IPS-18a (cell line): ENCODE measurements at regions not wholly inside any gene's neighbourhood (a gene's known extent, or its start where the extent isn't known, plus 50 kb on each side); places are given as distances from the start of the nearest gene placed in this dataset.

Experiments
- H3K27ac ChIP-seq: one replicate; pipeline ENCODE4 v1.5.1; 2013; ENCODE audit warnings: low read length
- H3K27me3 ChIP-seq: one replicate; pipeline ENCODE4 v1.6.1; 2013; ENCODE audit warnings: mild to moderate bottlenecking, low read length; ENCODE audit not compliant: control insufficient read depth, insufficient read depth
- H3K36me3 ChIP-seq: one replicate; pipeline ENCODE4 v1.6.1; 2013; ENCODE audit warnings: low read depth, low read length; ENCODE audit not compliant: control insufficient read depth
- H3K4me1 ChIP-seq: one replicate; pipeline ENCODE4 v1.6.1; 2013; ENCODE audit warnings: low read depth, low read length; ENCODE audit not compliant: control insufficient read depth
- H3K4me3 ChIP-seq: one replicate; pipeline ENCODE4 v1.5.1; 2013; ENCODE audit warnings: low read length
- H3K9ac ChIP-seq: one replicate; pipeline ENCODE4 v1.6.1; 2013; ENCODE audit warnings: mild to moderate bottlenecking, low read length, moderate library complexity
- H3K9me3 ChIP-seq: one replicate; pipeline ENCODE4 v1.6.1; 2013; ENCODE audit warnings: low read depth, low read length; ENCODE audit not compliant: control insufficient read depth

- H3K27ac ChIP-seq: no peak overlapping the region
These were observed 1971.0 kb upstream of the LRRTM1 start for GRCh38 chr2:82275599-82275998.

GRCh38 chr2:82268446-82268845 is 1963.9 kb upstream of the LRRTM1 start:
- no peak overlapping the region for H3K9ac ChIP-seq
- H3K27me3 ChIP-seq: no peaks in the 10 kb centered on the region
- H3K4me1 ChIP-seq: no peaks in the 10 kb centered on the region
- no peaks in the 10 kb centered on the region for H3K36me3 ChIP-seq
- H3K27ac ChIP-seq: no peak overlapping the region
- no peak overlapping the region for H3K4me3 ChIP-seq
- H3K9me3 ChIP-seq: no peaks in the 10 kb centered on the region

More at GRCh38 chr2:82275599-82275998, 1971.0 kb upstream of the LRRTM1 start:
- no peaks in the 10 kb centered on the region for H3K27me3 ChIP-seq
- no peaks in the 10 kb centered on the region for H3K9me3 ChIP-seq
- H3K4me3 ChIP-seq: no peak overlapping the region
- no peaks in the 10 kb centered on the region for H3K36me3 ChIP-seq
- no peak overlapping the region for H3K9ac ChIP-seq
- H3K4me1 ChIP-seq: peaks cover 2% of the 10 kb centered on the region

- Histone ChIP-seq H3K4me1 (no peaks in the 10 kb centered on the region), H3K9ac (no peak overlapping the region), H3K4me3 (no peak overlapping the region), H3K27ac (no peak overlapping the region), H3K9me3 (no peaks in the 10 kb centered on the region), H3K36me3 (no peaks in the 10 kb centered on the region), H3K27me3 (no peaks in the 10 kb centered on the region)
These were observed 1956.0 kb upstream of the LRRTM1 start for GRCh38 chr2:82260521-82260920.

DNA sequence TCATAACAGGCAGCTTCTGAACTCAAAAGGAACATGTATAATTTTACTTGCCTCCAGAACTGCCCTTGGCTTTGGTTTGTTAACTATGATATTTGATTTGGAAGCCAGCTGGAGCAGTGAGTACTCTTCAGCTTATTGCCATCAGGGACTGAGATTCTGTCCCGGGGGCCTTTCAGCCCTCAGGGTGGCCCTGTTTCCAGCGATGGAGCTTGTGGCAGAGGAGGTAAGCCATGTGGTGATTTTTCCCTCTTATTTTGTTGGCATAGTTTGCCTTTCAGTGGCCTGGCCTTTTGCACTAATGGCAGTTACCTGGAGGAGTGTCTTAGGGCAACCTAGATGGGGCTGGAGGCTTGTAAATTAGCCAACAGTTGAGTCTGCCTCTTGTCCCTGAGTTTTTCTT is 1955.0 kb upstream of the LRRTM1 start:
- Histone ChIP-seq H3K4me1 (no peaks in the 10 kb centered on the region), H3K9ac (no peak overlapping the region), H3K4me3 (no peak overlapping the region), H3K27me3 (no peaks in the 10 kb centered on the region), H3K27ac (no peak overlapping the region), H3K36me3 (no peaks in the 10 kb centered on the region), H3K9me3 (no peaks in the 10 kb centered on the region)

DNA sequence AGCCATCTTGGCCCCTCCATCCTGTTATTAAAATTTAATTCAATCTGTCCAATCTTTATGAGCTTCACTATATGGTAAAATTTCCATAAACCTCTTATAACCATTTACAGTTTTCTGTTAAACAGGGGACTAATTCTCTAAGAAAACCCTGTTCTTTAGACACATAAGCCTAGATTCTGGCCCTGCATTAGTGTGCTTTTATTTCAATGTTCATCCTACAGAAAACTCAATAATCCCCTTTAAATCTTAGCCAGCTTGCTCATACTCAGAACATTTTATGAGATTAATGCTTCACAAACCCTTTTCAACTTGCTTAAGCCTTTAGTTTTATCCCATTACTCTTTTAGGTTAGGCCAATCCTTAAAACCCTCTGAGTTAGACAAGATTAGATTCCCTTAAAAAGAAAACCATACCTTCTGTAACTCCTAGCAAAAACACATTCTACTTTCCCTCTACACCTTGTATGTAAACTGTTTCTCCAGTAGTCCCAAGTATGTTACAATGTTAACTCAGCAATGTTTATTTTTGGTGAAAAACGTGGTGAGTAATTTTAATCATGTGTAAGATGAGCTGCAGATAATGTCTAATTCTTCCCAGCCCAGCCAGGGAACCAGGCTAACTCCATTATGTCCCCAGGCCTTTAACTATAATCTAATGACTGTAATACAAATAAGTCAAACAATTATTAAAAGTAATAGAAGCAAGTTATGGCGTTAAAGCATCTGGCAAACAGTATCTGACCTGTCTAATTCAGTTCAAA is 1953.4 kb upstream of the LRRTM1 start:
- no peaks in the 10 kb centered on the region for H3K27me3 ChIP-seq
- no peak overlapping the region for H3K9ac ChIP-seq
- no peak overlapping the region for H3K4me3 ChIP-seq
- no peak overlapping the region for H3K27ac ChIP-seq
- H3K36me3 ChIP-seq: no peaks in the 10 kb centered on the region
- peaks cover 7% of the 10 kb centered on the region for H3K9me3 ChIP-seq
- H3K4me1 ChIP-seq: no peaks in the 10 kb centered on the region

DNA sequence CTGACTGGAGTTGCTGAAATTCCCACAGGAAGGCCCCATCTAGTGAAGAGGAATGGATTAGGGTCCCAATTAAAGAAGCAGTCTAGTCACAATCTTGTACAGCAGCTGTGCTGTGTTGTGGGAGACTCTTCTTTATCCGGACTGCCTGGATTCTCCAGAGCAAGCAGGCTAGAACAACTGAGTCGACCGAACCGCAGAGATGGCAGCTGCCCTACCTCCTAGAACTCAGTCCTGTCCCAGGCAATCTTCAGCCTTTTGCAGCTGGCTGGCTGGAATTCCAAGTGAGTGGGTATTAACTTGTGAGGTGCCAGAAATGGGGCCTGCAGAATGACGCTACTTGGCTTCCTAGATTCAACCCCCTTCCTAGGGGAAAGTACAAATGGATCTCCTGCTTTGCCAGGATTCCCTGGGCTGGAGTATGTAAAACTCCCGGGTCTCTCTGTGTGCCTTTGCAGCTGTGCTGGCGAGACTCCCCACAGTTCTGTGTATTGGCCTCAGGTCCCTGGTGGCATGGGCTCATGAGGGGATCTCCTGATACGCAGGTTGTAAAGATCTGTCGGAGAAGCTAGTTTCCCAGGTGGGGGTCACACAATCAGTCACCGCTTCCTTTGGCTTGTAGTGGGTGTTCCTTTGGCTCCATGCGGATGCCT is 1952.6 kb upstream of the LRRTM1 start:
- H3K9ac ChIP-seq: no peak overlapping the region
- H3K4me3 ChIP-seq: no peak overlapping the region
- H3K36me3 ChIP-seq: no peaks in the 10 kb centered on the region
- H3K27me3 ChIP-seq: no peaks in the 10 kb centered on the region
- H3K4me1 ChIP-seq: no peaks in the 10 kb centered on the region
- peaks cover 7% of the 10 kb centered on the region for H3K9me3 ChIP-seq
- H3K27ac ChIP-seq: no peak overlapping the region

GRCh38 chr2:82256288-82256687 is 1951.7 kb upstream of the LRRTM1 start:
- H3K9ac ChIP-seq: no peak overlapping the region
- no peak overlapping the region for H3K27ac ChIP-seq
- no peaks in the 10 kb centered on the region for H3K27me3 ChIP-seq
- no peaks in the 10 kb centered on the region for H3K36me3 ChIP-seq
- H3K4me1 ChIP-seq: no peaks in the 10 kb centered on the region
- H3K9me3 ChIP-seq: peaks cover 10% of the 10 kb centered on the region
- H3K4me3 ChIP-seq: no peak overlapping the region

DNA sequence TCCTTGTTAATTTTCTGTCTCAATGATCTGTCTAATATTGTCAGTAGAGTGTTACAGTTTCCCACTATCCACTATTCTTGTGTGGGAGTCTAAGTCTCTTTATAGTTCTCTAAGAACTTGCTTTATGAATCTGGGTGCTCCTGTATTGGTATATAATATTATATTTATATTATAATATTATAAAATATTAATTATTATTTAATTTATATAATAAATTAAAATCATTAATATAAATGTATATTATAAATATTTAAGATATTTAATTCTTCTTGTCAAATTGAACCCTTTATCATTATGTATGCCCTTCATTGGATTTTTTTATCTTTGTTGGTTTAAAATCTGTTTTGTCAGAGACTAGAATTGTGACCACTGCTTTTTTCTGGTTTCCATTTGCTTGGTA is 1950.2 kb upstream of the LRRTM1 start:
- Histone ChIP-seq H3K27me3 (no peaks in the 10 kb centered on the region), H3K4me3 (no peak overlapping the region), H3K36me3 (no peaks in the 10 kb centered on the region), H3K9me3 (peaks cover 11% of the 10 kb centered on the region), H3K27ac (no peak overlapping the region), H3K9ac (no peak overlapping the region), H3K4me1 (no peaks in the 10 kb centered on the region)

- H3K4me3 ChIP-seq: no peak overlapping the region
- H3K9ac ChIP-seq: no peak overlapping the region
- H3K9me3 ChIP-seq: peaks cover 1% of the 10 kb centered on the region
- H3K27me3 ChIP-seq: no peaks in the 10 kb centered on the region
- H3K27ac ChIP-seq: no peak overlapping the region
- peaks cover 3% of the 10 kb centered on the region for H3K4me1 ChIP-seq
- no peaks in the 10 kb centered on the region for H3K36me3 ChIP-seq
These were observed 1941.7 kb upstream of the LRRTM1 start for GRCh38 chr2:82246220-82246775.

DNA sequence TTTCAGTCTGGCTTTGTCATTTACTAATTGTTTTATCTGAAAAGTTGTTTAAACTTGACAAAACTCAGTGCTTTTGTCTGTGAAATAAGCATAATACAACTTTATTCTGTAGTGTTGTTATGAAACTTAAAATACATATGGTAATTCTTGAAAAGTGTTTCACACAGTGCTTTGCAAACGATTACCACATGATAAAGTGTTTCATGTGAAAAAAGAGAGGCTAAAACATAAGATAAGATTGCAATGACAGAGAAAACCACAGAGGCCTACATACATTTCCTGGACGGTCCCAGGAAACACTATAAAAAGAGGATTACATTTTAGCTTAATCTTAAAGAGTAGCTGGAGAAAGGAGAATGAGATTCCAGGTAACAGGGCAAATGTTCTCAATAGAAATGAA is 1934.6 kb upstream of the LRRTM1 start:
- Histone ChIP-seq H3K9me3 (no peaks in the 10 kb centered on the region), H3K4me3 (no peak overlapping the region), H3K9ac (no peak overlapping the region), H3K27me3 (no peaks in the 10 kb centered on the region), H3K4me1 (no peaks in the 10 kb centered on the region), H3K36me3 (no peaks in the 10 kb centered on the region), H3K27ac (no peak overlapping the region)

GRCh38 chr2:82237994-82238662 is 1933.6 kb upstream of the LRRTM1 start:
- Histone ChIP-seq H3K4me1 (no peaks in the 10 kb centered on the region), H3K36me3 (no peaks in the 10 kb centered on the region), H3K27ac (no peak overlapping the region), H3K9me3 (no peaks in the 10 kb centered on the region), H3K4me3 (no peak overlapping the region), H3K27me3 (no peaks in the 10 kb centered on the region), H3K9ac (no peak overlapping the region)
